GM10266 (cell line): ENCODE measurements at regions not wholly inside any gene's neighbourhood (a gene's known extent, or its start where the extent isn't known, plus 50 kb on each side); places are given as distances from the start of the nearest gene placed in this dataset.

ENCODE experiments used
- DNase-seq: peaks from one replicate; pipeline ENCODE4 v3.0.0; 2012; ENCODE audit errors: extremely low spot score
- CTCF ChIP-seq: IDR thresholded peaks from 2 replicates; pipeline ENCODE4 v1.5.1; 2012; ENCODE audit warnings: mild to moderate bottlenecking, low read depth; ENCODE audit not compliant: control insufficient read depth, insufficient read depth; ENCODE audit errors: missing control alignments

- DNase-seq, result no peak
- TF ChIP-seq CTCF, result no peak
Observed at GRCh38 chr2:191476901-191477300, 201.0 kb upstream of the NABP1 start.

GRCh38 chr2:191478799-191479679 is 198.9 kb upstream of the NABP1 start:
- no peak for TF ChIP-seq CTCF
- no peak for DNase-seq

- peak; percentile 22 for DNase-seq
Observed at GRCh38 chr2:191479680-191480023, 198.3 kb upstream of the NABP1 start.

GRCh38 chr2:191481305-191482070 is 196.4 kb upstream of the NABP1 start:
- TF ChIP-seq CTCF, result no peak

More at GRCh38 chr2:191479680-191480023, 198.3 kb upstream of the NABP1 start:
- no peak for TF ChIP-seq CTCF

GRCh38 chr2:191483117-191483516 is 194.8 kb upstream of the NABP1 start:
- no peak for TF ChIP-seq CTCF
- DNase-seq, result no peak

More at GRCh38 chr2:191481305-191482070, 196.4 kb upstream of the NABP1 start:
- no peak for DNase-seq

GRCh38 chr2:191486584-191487320 is 191.2 kb upstream of the NABP1 start:
- no peak for DNase-seq
- no peak for TF ChIP-seq CTCF
